HCT116 (cell line): ENCODE measurements at regions not wholly inside any gene's neighbourhood (a gene's known extent, or its start where the extent isn't known, plus 50 kb on each side); places are given as distances from the start of the nearest gene placed in this dataset.
"Not testable (repeated sequence)": the region's sequence is repeated elsewhere in the genome, so short reads cannot be mapped to it uniquely, and the experiment has no call there.

Experiments used
- ATAC-seq: fragments of 200-7000 bp; cut with Tn5 transposase; 2 replicates; pipeline ENCODE4 v1.9.1; 2020; ENCODE audit warnings: mild to moderate bottlenecking, moderate library complexity
- BruUV-seq: library from RNA; stranded (reverse); fragments of 400-500 nt; replicated peaks from 2 replicates; lab custom pipeline; 2021; lab: Mats Ljungman, UMichigan
- CTCF ChIA-PET: fragments of 300-600 bp; sonication (Branson Sonifier 250); formaldehyde crosslinking; loops from one replicate; lab custom pipeline; 2021; ENCODE audit warnings: antibody characterized with exemption; lab: Charles Lee
- POLR2A ChIA-PET: fragments of 300-600, 350-600 bp; sonication (Branson Sonifier 250); formaldehyde crosslinking; loops from one replicate; lab custom pipeline; 2021; ENCODE audit warnings: antibody characterized with exemption; lab: Charles Lee
- RAD21 ChIA-PET, 2 experiments: fragments of 300-600 bp; sonication (Branson Sonifier 250); formaldehyde crosslinking; loops; one replicate each; lab custom pipeline; 2023; ENCODE audit warnings: low total read pairs in 2 of 2; ENCODE audit not compliant: uncharacterized antibody in 2 of 2, unreplicated experiment in 2 of 2, low non-redundant PET in 1 of 2; lab: Charles Lee
- DNase-seq: peaks from one replicate; pipeline ENCODE4 v3.0.0-alpha.2; 2010; ENCODE audit warnings: low read depth, low spot score
- H2AFZ ChIP-seq: fragments of 200-600 bp; shearing (Covaris generic), sonication (generic); 2 replicates; pipeline ENCODE4 v1.6.1; 2017; ENCODE audit warnings: low read depth, mixed run types, mixed read lengths, antibody characterized with exemption, low read length; ENCODE audit not compliant: poor library complexity, severe bottlenecking
- H3K27ac ChIP-seq: 2 replicates; pipeline ENCODE4 v1.5.1; 2012; ENCODE audit warnings: low read depth, low read length
- H3K27me3 ChIP-seq: fragments of 200-600 bp; sonication (generic); 2 replicates; pipeline ENCODE4 v1.6.1; 2016; ENCODE audit warnings: mixed run types, low read length, mixed read lengths; ENCODE audit not compliant: insufficient read depth
- H3K36me3 ChIP-seq, 2 experiments: fragments of 200-500 bp in 1 of 2; fragments of 200-600 bp in 1 of 2; sonication (Bioruptor generic) in 1 of 2; sonication (generic) in 1 of 2; 2 replicates each; pipeline versions ENCODE4 v1.5.1 to v1.6.1; 2014 to 2016; ENCODE audit warnings: low read length in 2 of 2, inconsistent platforms in 1 of 2, mixed read lengths in 1 of 2, mixed run types in 1 of 2; ENCODE audit not compliant: insufficient read depth in 2 of 2, control insufficient read depth in 1 of 2
- H3K4me1 ChIP-seq, 2 experiments: fragments of 200-600 bp in 1 of 2; sonication (generic) in 1 of 2; 2 replicates each; pipeline versions ENCODE4 v1.5.1 to v1.6.1; 2012 to 2017; ENCODE audit warnings: low read length in 2 of 2, inconsistent platforms in 1 of 2, mild to moderate bottlenecking in 1 of 2, mixed read lengths in 1 of 2, mixed run types in 1 of 2, moderate library complexity in 1 of 2; ENCODE audit not compliant: insufficient read depth in 2 of 2, control insufficient read depth in 1 of 2
- H3K4me2 ChIP-seq: fragments of 200-600 bp; sonication (generic); 2 replicates; pipeline ENCODE4 v1.6.1; 2017; ENCODE audit warnings: mixed run types, low read length, mixed read lengths
- H3K4me3 ChIP-seq, 2 experiments: fragments of 200-600 bp in 1 of 2; sonication (generic) in 1 of 2; replicated peaks in 1 of 2; 2 replicates each; pipeline ENCODE4 v1.5.1; 2011 to 2016; ENCODE audit warnings: low read length in 2 of 2, control low read depth in 1 of 2, low read depth in 1 of 2, mild to moderate bottlenecking in 1 of 2, mixed read lengths in 1 of 2, mixed run types in 1 of 2
- H3K79me2 ChIP-seq: fragments of 200-600 bp; sonication (generic); 2 replicates; pipeline ENCODE4 v1.6.1; 2017; ENCODE audit warnings: mild to moderate bottlenecking, mixed run types, low read length, moderate library complexity, mixed read lengths; ENCODE audit not compliant: insufficient read depth
- H3K9ac ChIP-seq: fragments of 200-600 bp; sonication (generic); 2 replicates; pipeline ENCODE4 v1.6.1; 2016; ENCODE audit warnings: low read length, mixed read lengths
- H3K9me2 ChIP-seq: fragments of 200-600 bp; sonication (generic), shearing (Covaris generic); 2 replicates; pipeline ENCODE4 v1.6.1; 2017; ENCODE audit warnings: mixed run types, mild to moderate bottlenecking, moderate library complexity; ENCODE audit not compliant: insufficient read depth
- H3K9me3 ChIP-seq, 2 experiments: fragments of 200-500 bp in 1 of 2; fragments of 200-600 bp in 1 of 2; sonication (Bioruptor generic) in 1 of 2; sonication (generic) in 1 of 2; 2 replicates each; pipeline ENCODE4 v1.6.1; 2014 to 2017; ENCODE audit warnings: low read length in 2 of 2, mixed read lengths in 2 of 2, inconsistent platforms in 1 of 2, low read depth in 1 of 2, mild to moderate bottlenecking in 1 of 2, mixed run types in 1 of 2, moderate library complexity in 1 of 2; ENCODE audit not compliant: control insufficient read depth in 1 of 2, insufficient read depth in 1 of 2
- H4K20me1 ChIP-seq: fragments of 200-600 bp; sonication (generic), shearing (Covaris generic); 2 replicates; pipeline ENCODE4 v1.6.1; 2017; ENCODE audit warnings: mixed run types, mild to moderate bottlenecking, moderate library complexity; ENCODE audit not compliant: insufficient read depth
- CEBPB ChIP-seq: IDR thresholded peaks from 2 replicates; pipeline ENCODE4 v1.6.1; 2012; ENCODE audit warnings: low read depth
- EZH2phosphoT487 ChIP-seq: fragments of 200-600 bp; IDR thresholded peaks from 2 replicates; pipeline ENCODE4 v1.6.1; 2018; ENCODE audit warnings: antibody characterized with exemption, borderline replicate concordance
- SRF ChIP-seq: IDR thresholded peaks from 2 replicates; pipeline ENCODE4 v1.6.1; 2012; ENCODE audit warnings: low read depth
- YY1 ChIP-seq: IDR thresholded peaks from 2 replicates; pipeline ENCODE4 v1.6.1; 2011; ENCODE audit warnings: low read length, low read depth, moderate library complexity, mild to moderate bottlenecking; ENCODE audit not compliant: insufficient replicate concordance; ENCODE audit errors: extremely low read depth
- ZFX ChIP-seq: fragments of 450-650 bp; IDR thresholded peaks from 2 replicates; pipeline ENCODE4 v1.6.1; 2017
- intact Hi-C: fragments of 100-400 bp; cut with micrococcal nuclease; formaldehyde crosslinking; loops from 2 replicates; pipeline ENCODE4 v1.10.0; 2022
- TF ChIP-seq, protein P1 (sequence below): IDR thresholded peaks from 2 replicates; pipeline ENCODE4 v1.6.1; 2012
- TF ChIP-seq, protein P2 (sequence below), 3 experiments: fragments of 200-600 bp in 1 of 3; sonication (generic) in 1 of 3; IDR thresholded peaks in 2 of 3; conservative IDR thresholded peaks in 1 of 3; 2 replicates each; pipeline ENCODE4 v1.5.1; 2012 to 2017; ENCODE audit warnings: low read depth in 2 of 3, low read length in 2 of 3, antibody characterized with exemption in 1 of 3, borderline replicate concordance in 1 of 3, control low read depth in 1 of 3, mild to moderate bottlenecking in 1 of 3, mixed read lengths in 1 of 3, mixed run types in 1 of 3, moderate library complexity in 1 of 3; ENCODE audit not compliant: insufficient read depth in 1 of 3

DNA sequence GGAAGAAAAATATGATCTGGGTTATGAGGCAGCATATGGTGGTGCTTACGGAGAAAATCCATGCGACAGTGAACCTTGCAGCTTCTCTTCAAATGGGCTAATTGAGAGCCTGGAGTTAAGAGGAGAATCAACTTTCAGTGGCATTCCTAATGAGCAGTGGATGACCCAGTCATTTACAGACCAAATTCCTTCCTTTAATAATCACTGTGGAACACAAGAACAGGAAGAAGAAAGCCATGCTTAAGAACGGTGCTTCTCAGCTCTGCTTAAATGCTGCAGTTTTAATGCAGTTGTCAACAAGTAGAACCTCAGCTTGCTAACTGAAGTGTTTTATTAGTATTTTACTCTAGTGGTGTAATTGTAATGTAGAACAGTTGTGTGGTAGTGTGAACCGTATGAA lies 154.2 kb upstream of the RASSF8 start:
- H2AFZ ChIP-seq, H3K4me2 ChIP-seq, H3K4me1 ChIP-seq, H3K79me2 ChIP-seq, H3K9ac ChIP-seq, DNase-seq, H3K27me3 ChIP-seq, H4K20me1 ChIP-seq, RAD21 ChIA-PET, ATAC-seq, POLR2A ChIA-PET, H3K9me2 ChIP-seq, intact Hi-C loops, BruUV-seq, H3K9me3 ChIP-seq, H3K4me3 ChIP-seq, H3K36me3 ChIP-seq, H3K27ac ChIP-seq, CTCF ChIA-PET: not testable (repeated sequence)

DNA sequence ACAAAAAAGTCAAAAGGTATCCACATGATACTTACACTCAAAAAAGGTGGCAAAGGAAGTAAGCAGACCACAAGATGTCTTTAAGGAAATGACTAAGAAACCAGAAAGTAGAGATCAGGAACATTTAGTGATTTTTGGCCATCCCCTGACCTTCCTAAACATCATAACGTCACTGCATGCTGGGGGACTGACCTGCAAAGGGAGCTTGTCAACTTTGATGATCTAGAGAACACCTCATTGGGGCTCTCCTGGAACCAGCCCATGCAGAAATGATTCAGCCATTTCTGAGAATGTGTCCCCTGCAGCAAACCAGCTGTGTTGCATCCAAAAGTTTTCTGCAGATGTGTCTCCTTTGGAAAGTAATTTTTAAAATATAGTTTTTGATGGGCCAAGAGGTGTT lies 152.2 kb upstream of the RASSF8 start:
- ChIA-PET RAD21 (no interaction called here), CTCF (no interaction called here), POLR2A (no interaction called here)
- ATAC-seq, result no peak
- Histone ChIP-seq H3K27ac (no peak overlapping the region), H3K4me3 (no peak overlapping the region), H3K9ac (no peak overlapping the region), H3K4me2 (no peak overlapping the region), H3K27me3 (no peaks in the 10 kb centered on the region), H3K4me1 (peaks cover 0 to 6% of the 10 kb centered on the region in 2 experiments; a peak in 2 of 4 replicates), H2AFZ (no peak overlapping the region), H3K79me2 (no peaks in the 10 kb centered on the region), H3K9me2 (no peaks in the 10 kb centered on the region), H3K9me3 (no peaks in the 10 kb centered on the region), H4K20me1 (no peaks in the 10 kb centered on the region), H3K36me3 (no peaks in the 10 kb centered on the region)
- TF ChIP-seq, protein P1, sequence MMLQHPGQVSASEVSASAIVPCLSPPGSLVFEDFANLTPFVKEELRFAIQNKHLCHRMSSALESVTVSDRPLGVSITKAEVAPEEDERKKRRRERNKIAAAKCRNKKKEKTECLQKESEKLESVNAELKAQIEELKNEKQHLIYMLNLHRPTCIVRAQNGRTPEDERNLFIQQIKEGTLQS, result no peak
- TF ChIP-seq, protein P2, sequence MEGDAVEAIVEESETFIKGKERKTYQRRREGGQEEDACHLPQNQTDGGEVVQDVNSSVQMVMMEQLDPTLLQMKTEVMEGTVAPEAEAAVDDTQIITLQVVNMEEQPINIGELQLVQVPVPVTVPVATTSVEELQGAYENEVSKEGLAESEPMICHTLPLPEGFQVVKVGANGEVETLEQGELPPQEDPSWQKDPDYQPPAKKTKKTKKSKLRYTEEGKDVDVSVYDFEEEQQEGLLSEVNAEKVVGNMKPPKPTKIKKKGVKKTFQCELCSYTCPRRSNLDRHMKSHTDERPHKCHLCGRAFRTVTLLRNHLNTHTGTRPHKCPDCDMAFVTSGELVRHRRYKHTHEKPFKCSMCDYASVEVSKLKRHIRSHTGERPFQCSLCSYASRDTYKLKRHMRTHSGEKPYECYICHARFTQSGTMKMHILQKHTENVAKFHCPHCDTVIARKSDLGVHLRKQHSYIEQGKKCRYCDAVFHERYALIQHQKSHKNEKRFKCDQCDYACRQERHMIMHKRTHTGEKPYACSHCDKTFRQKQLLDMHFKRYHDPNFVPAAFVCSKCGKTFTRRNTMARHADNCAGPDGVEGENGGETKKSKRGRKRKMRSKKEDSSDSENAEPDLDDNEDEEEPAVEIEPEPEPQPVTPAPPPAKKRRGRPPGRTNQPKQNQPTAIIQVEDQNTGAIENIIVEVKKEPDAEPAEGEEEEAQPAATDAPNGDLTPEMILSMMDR (IDR thresholded peaks at IDR 0.05 in 2 of 3, conservative IDR thresholded peaks at IDR 0.05 in 1 of 3; ENCODE audit: borderline replicate concordance in 1 of 3, insufficient read depth in 1 of 3, low read depth in 2 of 3, low read length in 2 of 3), result no peak
- TF ChIP-seq CEBPB (no peak), YY1 (no peak), SRF (no peak), ZFX (no peak), EZH2phosphoT487 (no peak)
- BruUV-seq, result no TSS peak
- intact Hi-C loops, result no loop called here
- DNase-seq, result no peak
